Fibroblast of skin of left quadriceps (primary cell): ENCODE measurements at regions not wholly inside any gene's neighbourhood (a gene's known extent, or its start where the extent isn't known, plus 50 kb on each side); places are given as distances from the start of the nearest gene placed in this dataset.

Source experiments
- DNase-seq, 2 experiments: peaks; one replicate each; pipeline ENCODE4 v3.0.0-alpha.2; 2013; ENCODE audit warnings: low read depth in 2 of 2

GRCh38 chr2:22807872-22808271, 577.1 kb upstream of the KLHL29 start:
- DNase-seq: no peak

- no peak for DNase-seq
Observed at GRCh38 chr2:22810602-22811001, 574.4 kb upstream of the KLHL29 start.

GRCh38 chr2:22812065-22812680, 572.8 kb upstream of the KLHL29 start:
- DNase-seq: no peak

- peak in 1 of 2 experiments; percentile 2 for DNase-seq
Observed at GRCh38 chr2:22817197-22817596, 567.8 kb upstream of the KLHL29 start.

- no peak for DNase-seq
Observed at GRCh38 chr2:22821458-22821857, 563.5 kb upstream of the KLHL29 start.

- no peak for DNase-seq
Observed at GRCh38 chr2:22822835-22823234, 562.1 kb upstream of the KLHL29 start.

- DNase-seq: no peak
Observed at GRCh38 chr2:22824618-22825017, 560.4 kb upstream of the KLHL29 start.

- no peak for DNase-seq
Observed at GRCh38 chr2:22826703-22827102, 558.3 kb upstream of the KLHL29 start.

- DNase-seq: no peak
Observed at GRCh38 chr2:22829791-22830190, 555.2 kb upstream of the KLHL29 start.

GRCh38 chr2:22832196-22832595, 552.8 kb upstream of the KLHL29 start:
- no peak for DNase-seq

- DNase-seq: no peak
Observed at GRCh38 chr2:22838461-22838860, 546.5 kb upstream of the KLHL29 start.

- no peak for DNase-seq
Observed at GRCh38 chr2:22842205-22842869, 542.6 kb upstream of the KLHL29 start.

- no peak for DNase-seq
Observed at GRCh38 chr2:22843919-22844537, 541.0 kb upstream of the KLHL29 start.

- no peak for DNase-seq
Observed at GRCh38 chr2:22850310-22850709, 534.7 kb upstream of the KLHL29 start.

- DNase-seq: no peak
Observed at GRCh38 chr2:22854588-22854987, 530.4 kb upstream of the KLHL29 start.

GRCh38 chr2:22855081-22855480, 529.9 kb upstream of the KLHL29 start:
- DNase-seq: no peak

GRCh38 chr2:22855761-22856184, 529.2 kb upstream of the KLHL29 start:
- no peak for DNase-seq

- DNase-seq: no peak
Observed at GRCh38 chr2:22867973-22868372, 517.0 kb upstream of the KLHL29 start.

GRCh38 chr2:22878121-22878520, 506.9 kb upstream of the KLHL29 start:
- DNase-seq: no peak

- no peak for DNase-seq
Observed at GRCh38 chr2:22879009-22879863, 505.7 kb upstream of the KLHL29 start.

GRCh38 chr2:22880161-22880560, 504.8 kb upstream of the KLHL29 start:
- DNase-seq: no peak

- DNase-seq: no peak
Observed at GRCh38 chr2:22882011-22882410, 503.0 kb upstream of the KLHL29 start.
